ENCODE measurements at regions not wholly inside any gene's neighbourhood (a gene's known extent, or its start where the extent isn't known, plus 50 kb on each side); places are given as distances from the start of the nearest gene placed in this dataset.

DNA sequence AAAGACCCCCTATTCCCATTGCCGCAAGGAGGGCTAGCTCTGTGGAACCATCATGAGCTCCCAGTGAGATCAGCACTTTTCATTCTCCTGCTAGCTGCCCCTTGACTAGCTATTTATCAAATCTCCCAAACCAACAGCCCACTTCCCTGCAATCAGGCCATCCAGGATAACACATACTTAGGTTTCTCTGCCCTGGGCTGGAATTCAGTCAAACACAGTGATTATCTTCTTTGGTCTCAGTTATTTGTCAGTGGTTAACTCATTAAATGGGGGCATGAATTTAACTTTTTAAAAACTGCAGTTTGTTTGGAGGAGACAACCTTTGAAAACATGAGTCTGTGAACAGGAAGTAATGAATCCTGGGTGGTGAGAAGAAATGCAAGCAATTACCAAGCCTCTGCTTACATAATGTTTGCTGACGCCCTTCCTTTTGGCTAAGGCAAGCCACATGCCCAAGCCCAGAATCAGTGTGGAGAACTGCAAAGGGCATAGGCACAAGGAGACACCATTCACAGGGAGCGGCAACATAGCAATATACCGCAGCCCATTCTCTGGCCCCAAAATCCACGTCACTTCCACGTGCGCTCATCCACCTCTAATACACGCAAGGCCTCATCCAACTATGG lies 275.0 kb downstream of the DRD1 start:
- no peak for DNase-seq (ENCODE audit: low read depth)

DNA sequence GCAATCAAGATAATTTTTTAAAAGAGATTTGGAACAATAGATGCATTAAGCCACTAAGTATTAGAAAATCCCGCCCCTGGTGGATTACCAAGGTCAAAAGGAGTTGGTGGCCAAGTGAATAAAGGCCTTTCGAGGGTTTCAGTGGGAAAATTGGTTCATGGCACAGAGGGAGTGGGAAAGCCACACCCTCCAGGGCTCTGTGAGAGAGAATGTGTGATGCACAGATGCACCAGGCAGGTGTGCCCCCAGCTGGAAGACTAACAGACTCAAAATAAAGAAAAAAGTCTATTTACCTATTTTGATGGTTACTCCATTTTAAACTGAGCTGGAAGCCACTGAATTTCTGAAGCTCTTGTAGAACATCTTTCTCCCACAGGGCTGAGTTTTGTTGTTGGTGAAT lies 278.0 kb downstream of the DRD1 start:
- DNase-seq (ENCODE audit: low read depth), result no peak

DNA sequence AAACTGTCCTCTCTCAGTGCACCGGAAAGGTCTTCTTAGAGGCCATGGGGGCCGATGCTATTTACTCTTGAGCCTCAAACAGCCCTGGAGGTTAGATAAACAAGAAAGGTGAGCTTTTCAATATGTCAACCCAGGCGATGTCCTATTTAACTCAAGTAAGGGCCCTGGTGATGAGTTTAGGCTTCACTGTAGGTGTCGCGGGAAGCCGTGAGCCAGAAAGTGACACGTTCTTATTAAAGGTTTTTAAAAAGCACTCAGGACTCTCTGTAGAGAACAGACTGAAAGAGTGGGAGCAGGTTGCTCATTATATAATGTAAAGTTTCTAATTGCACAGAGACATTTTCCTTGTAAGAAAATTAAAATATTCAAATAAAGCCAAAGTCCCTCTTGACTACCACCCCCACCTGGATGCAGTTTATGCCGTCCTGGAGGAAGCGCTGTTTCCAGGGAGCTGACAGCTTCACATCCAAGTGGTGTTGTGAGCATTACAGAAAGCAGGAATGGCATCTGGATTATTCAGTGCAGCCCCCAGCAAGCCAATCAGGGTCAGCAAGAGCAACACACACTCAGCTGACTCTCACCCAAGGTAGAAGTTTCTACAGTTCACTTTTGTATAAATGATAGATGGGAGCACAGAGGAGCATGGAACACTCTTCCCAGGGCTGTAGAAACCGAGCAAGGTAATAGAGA lies 280.3 kb downstream of the DRD1 start:
- DNase-seq (ENCODE audit: low read depth), result no peak

DNA sequence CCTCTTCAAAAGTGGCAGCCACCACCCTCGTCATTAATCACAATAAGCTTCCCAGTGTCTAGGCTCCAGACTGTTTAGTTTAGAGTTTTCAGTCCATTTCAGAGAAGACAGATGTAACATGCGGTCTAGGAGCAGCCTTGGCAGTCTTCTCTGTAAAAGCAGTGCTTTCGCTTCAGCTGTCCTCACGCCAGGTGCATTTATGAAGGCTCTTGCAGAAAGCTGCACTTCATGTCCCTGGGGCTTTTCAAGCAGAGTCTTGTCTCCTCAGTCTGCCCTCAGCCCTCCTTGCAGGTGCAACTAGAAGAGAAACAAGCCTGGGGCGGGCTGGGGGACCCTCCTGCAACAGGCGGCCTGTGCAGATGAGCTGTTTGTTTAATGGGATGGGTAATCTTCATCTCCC lies 281.9 kb downstream of the DRD1 start:
- DNase-seq (ENCODE audit: low read depth), result no peak

DNA sequence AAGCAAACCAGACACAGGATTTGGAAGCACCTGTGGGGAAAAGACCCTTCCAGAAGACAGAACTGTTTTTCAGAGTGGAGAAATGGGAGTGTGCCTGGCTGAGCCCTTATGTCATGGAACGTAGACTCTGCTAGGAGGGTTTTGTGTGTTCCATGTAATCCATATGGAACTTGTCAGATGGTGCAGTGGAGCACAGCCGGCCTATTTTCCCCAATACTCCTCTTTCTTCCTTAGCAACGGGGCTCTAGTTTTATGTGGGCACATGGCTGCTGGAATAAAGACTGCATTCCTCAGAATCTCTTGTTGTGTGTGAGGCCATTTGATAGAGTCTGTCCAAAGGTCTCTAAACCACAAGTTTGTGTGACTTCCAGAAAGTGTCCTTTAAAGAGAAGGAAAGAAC lies 284.0 kb downstream of the DRD1 start:
- DNase-seq (ENCODE audit: low read depth), result no peak

DNA sequence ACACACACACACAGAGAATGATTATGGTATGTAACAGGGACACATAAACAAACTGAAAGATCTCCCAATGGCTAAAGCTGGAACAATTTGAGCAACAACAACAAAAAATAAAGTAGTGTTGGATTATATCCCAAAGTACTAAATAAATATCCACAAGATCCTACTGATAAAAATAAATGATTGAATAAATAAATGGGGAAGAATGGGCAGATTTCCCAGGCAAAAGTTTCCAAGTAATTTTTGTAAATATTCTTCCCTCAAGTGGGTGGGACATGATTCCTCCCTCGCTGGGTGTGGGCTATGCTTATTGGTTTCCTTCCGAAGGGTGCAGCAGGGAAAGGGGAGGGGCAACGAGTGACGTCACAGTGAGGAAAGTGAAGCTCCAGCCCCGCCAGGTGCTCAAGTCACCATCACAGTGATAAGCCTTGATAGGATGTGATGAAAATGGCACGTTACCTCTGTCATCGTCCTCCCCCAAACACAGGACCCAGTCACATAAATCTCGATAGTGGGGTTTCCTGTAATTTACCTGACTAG lies 295.3 kb downstream of the DRD1 start:
- DNase-seq (ENCODE audit: low read depth), result no peak

DNA sequence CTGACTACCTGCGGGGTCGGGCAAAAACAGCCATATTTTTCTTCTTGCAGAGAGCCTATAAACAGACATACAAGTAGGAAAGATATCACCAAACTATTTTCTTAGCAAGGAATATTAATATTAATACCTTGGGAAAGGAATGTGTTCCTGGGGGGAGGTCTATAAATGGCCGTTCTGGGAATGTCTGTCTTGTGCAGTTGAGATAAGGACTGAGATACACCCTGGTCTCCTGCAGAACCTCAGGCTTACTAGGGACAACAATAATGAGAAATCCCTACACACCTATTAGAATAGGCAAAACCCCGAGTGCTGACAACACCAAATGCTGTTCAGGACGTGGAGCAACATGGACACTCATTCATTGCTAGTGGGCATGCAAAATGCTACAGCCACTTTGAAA lies 297.2 kb downstream of the DRD1 start:
- no peak for DNase-seq (ENCODE audit: low read depth)

DNA sequence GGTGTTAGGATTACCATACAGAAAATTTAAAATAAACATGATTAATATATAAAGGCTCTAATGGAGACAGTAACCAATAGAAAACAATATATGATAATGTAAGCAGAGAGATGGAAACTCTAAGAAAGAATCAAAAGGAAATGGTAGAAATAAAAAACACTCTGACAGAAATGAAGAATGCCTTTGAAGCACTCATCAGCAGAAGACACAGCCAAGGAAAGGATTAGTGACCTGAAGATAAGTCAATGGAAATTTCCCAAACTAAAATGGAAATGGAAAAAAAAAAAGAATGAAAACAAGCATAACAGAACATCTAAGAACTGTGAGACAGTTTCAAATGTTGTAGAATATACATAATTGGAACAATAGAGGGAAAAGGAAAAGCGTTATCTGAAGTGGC lies 302.6 kb downstream of the DRD1 start:
- DNase-seq (ENCODE audit: low read depth), result no peak

DNA sequence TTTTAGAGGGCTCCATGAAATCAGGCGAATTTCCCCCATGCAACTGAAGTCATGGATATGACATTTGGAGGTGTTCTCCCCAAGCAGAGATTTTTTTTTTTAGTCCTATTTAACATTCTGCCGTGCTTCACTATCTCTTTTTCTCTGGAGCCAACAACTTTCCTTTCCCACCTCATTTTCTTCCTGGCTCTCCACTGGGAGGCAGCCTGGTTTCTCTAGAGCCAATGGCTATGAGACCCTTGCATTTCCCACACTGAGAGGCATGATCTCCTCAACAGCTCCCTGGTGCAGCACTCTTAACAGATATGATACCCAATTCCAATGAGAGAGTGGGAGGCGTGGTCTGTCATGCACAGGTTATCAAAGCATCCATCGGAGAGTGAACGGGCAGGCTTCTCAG lies 310.8 kb downstream of the DRD1 start:
- DNase-seq (ENCODE audit: low read depth), result no peak

DNA sequence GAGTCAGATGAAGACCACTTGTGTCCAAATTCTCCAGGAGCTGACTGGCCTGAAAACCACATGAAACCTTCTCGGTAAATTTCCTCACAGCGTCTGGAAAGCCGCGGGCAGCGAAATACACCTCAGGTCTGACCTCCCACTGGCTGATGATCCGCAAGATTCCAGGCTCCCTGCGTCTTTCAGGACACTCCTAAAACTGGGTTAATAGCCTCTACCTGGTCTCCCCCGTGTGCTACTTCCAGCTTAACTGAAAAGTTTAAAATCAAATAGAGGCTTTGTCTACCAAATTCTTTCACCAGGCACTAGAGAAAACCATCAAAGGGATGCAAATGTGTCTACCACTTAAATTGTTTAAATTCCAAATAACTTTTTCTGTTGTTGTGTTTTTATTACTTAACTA lies 312.6 kb downstream of the DRD1 start:
- DNase-seq (ENCODE audit: low read depth), result no peak

DNA sequence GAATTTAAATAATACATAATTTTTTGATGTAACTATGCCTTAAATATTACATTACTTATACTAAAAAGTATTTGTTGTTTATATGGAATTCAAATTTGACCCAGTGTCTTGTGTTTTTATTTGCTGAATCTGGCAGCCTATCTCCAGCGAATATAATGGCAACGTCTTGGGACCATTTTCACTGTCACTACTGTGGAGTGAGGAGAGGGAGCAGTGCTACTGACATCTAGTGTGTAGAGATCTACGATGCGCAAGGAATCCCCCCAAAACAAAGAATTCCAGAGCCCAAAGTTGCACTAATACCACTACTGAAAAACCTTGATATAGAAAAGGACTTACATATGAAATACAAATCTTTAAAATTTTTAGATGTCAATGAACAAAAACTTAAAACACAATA lies 314.4 kb downstream of the DRD1 start:
- DNase-seq (ENCODE audit: low read depth), result no peak

DNA sequence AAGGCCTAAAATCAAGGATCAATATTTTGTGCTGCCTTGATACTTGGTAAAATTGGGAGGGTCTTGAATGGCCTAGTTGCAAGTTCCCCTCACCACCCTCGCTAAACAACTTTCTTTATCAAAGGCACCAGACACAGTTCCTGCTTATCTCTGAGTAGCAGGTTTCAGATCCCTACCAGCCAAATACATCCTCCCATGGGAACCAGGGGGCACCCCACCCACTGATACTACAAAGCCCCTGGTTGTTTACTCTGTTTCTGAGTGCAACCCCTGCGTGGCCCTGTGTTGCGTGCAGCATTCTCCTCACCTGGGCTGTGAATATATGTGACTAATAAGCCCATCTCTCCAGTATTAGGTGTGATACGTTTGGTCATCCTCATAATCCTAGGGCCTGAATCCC lies 314.9 kb downstream of the DRD1 start:
- no peak for DNase-seq (ENCODE audit: low read depth)

DNA sequence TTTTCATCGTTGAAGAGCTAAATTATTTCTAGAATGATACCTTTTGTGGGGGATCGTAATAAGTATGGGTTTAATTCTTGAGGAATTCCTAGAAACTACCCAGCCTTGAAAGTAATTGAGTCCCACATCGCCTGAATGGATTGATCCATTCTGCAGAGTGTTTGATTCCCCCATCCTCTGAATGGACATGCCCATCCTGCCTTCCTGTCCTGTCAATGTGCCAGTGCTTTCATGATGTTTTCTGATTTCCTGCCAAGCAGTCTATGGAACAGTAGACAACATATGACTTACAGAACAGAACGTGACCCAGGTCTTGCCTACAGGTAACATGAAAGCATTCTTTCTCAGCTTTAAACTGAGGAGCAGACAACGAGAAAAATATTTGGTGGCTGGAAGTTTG lies 319.2 kb downstream of the DRD1 start:
- no peak for DNase-seq (ENCODE audit: low read depth)

DNA sequence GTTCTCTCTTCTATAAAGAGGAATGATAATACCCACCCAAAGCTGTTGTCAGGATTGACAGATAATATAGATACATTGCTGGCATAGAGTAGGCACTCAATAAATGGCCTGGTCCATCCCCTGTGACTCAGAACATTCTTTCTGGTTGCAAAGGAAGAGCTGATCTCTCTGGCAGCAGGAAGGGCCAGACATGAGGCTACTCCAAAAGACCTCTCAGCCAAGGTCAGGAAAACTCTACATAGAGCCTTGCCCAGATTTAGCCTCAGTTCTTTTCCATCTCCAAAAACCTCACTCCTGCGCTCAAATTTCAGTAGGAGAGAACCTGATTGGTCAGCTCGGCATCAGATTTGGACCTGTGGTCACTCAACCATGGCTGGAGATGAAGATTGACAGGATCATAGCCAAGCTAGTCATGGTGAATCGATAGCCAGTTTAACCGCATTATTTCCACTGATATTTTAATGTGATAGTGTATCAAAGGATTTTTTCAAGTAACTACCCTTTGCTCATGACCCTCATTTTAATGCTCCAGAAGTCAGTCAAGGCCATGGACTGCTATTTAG lies 319.6 kb downstream of the DRD1 start:
- no peak for DNase-seq (ENCODE audit: low read depth)

DNA sequence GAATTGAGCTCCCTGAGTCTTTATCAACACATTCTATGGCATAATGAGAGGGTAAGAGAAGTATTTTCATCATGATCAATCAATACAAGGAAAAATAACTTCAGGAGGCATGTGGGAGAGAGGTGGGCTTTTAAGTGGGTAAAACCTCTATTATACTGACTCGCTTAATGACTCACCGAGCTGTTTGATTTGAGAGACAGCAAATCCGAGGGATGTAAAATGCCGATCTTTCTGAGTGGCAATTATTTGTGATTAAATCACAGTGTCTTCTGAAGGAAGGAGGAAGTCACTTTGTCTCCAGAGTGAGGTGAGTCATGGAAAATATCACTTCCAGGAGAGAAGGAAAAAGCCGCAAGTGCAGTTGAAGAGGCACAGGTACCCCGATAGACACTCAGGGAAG lies 320.4 kb downstream of the DRD1 start:
- no peak for DNase-seq (ENCODE audit: low read depth)

DNA sequence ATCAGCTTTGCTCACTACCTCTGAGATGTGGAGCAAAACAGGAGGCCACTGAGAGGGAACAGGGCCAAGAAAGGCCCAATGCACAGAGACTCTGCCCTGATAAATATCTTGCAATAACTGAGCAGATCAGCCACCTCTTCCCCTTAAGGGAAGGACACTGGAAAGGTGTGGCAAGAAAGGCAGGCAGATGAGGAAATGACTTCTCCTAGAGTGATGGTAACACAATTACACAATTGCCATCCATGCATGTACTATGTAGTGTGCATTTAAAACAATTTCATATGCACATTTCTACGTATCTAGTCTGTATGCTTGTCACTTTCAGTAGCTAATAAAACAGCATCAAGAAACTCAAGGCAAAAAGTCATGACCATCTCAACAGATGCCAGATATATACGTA lies 322.5 kb downstream of the DRD1 start:
- no peak for DNase-seq (ENCODE audit: low read depth)

DNA sequence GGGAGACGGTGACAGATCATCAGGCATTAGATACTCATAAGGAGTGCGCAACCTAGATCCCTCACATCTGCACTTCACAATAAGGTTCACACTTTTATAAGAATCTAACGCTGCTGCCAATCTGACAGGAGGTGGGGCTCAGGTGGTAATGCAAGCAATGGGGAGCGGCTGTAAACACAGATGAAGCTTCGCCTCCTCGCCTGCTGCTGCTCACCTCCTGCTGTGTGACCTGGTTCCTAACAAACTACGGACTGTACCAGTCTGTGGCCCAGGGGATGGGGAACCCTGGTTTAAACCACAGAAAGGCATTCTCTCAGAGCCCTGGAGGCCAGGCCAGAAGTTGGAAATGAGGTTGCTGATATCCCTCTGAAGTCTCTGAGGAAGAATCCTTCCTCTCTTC lies 323.6 kb downstream of the DRD1 start:
- no peak for DNase-seq (ENCODE audit: low read depth)

DNA sequence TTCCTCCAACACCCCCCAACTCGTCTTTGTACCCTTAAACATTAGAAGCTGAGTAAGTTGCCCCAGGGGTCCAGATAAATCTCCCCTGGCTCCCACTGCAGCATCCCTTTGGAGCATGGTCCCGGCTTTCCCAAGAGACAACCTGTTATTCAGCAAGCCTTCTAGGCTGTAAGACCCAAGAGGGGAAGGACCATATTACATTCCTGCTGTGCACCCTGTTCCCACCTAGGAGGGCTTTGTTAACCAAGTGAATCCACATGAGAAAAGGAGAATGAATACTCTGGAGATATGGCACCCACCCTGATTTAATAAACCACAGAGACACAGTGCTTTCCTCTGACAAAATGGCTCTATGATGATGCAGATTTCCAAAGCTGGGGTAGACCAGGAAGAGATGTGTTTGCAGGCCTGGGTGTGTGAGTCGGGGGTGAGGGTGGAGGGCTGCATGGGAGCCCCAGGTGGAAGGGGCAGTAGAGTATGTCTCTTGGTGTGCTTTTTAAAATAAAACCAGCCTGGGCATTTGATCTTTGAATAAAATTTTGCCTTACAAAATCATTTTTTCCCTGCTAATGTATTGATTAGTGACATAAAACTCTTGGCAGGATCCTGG lies 325.2 kb downstream of the DRD1 start:
- no peak for DNase-seq (ENCODE audit: low read depth)

DNA sequence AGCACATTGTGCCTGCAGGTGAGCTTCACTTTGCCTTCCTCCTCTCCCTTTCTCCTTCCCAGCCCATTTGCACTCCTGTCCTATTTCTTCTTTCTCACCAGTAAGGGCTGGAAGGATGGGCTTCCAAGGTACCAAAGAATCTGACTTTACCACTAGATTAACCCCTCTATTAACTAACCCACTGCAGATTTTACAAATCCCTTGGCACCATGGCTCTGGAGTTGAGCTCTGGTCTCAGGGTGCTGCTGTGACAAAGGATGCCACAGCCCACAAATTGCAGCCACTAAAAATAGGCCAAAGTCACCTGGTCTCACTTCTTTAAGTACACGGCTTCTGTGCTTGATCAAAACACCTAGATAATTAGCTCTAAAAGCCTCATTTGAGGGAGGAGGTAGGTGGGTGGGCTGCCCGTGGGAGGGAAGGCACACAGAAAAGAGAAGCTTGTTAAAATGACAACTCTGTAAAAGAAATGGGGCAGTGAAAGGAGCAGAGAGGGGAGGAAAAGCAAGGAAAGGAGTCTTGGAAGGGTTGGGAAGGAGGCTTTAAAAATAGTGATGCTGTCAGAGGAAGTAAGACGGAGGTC lies 327.4 kb downstream of the DRD1 start:
- DNase-seq (ENCODE audit: low read depth), result no peak

DNA sequence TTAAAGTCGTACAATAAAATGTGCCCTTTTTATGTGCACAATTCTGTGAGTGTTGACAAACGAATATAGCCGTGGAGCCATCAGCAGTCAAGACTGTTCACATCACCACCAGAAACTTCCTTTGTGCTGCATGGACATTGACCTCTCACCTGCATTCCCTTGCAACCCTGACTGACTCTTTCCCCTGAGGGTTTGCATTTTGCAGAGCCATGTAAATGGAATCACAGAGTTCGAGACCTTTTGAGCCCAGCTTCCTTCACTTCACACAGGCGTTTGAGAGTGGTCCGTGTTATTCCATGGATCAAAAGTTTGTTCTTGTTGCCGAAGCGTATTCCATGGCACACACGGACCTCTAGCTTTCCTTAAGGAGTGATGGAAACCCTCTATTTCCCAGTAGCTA lies 328.2 kb downstream of the DRD1 start:
- DNase-seq (ENCODE audit: low read depth), result no peak

DNA sequence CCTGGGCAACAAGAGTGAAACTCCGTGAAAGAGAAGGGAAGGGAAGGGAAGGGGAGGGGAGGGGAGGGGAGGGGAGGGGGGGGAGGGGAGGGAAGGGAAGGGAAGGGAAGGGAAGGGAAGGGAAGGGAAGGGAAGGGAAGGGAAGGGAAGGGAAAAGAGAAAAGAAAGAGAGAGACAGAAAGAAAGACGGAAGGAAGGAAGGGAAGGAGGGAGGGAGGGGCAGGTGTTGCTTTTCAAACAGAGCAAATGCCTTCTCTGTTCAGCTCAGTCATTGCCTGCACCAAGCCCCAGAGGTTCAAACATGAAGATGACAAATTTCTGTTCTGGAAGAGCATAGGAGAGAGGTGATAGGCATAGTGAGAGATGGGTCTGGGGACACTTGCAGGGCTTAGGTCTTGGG lies 330.0 kb downstream of the DRD1 start:
- DNase-seq (ENCODE audit: low read depth), result no peak

DNA sequence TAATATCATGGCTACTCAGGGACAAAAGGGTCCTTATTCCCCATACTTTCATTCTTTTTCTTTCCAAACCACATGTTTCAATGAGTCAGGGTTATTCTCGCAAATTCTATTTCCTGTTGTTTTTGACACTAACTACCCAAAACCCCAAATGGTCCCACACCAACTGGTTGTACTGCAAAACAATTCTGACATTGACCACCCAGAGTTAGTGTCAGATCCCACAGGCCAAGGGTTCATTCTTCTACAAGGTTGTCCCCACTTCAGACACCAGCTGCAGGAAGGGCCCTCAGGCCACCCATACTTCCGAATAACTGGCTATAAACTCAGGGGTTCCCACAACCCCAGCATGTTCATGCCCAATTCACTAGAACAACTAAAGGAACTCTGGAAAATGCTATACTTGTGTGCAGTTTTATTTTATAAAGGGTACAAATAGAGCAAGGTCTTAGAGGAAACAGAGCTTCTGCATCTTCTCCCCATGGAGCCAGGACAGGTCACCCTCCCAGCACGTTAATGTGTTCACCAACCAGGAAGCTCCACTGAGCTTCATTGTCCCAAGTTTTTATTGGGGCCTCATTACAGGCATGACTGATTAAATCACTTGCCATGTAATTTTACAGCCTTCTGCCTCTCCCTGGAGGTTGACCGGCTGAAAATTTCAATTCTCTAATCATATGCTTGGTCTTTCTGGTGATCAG lies 334.8 kb downstream of the DRD1 start:
- no peak for DNase-seq (ENCODE audit: low read depth)

Measured in HS-5 (cell line).